ENCODE measurements at regions not wholly inside any gene's neighbourhood (a gene's known extent, or its start where the extent isn't known, plus 50 kb on each side); places are given as distances from the start of the nearest gene placed in this dataset.
A peak's percentile ranks its signal among the peaks of the same experiment; 100 is the strongest.

DNA sequence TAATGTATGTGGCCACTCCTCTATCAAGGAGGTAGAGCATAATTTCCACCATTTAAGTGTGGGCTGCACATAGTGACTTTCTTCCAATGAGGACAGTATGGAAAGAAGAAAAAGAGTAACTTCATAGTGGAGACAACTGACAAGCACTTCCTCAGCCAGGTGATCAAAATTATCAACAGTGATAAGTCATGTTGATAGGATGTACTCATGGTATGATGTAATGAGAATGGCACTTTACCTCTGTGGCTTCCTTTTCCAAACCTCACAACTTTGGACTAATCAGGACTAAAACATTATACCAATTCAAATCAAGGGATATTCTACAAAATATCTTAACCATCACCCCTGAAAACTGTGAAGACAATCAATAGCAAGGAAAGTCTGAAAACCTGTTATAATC is 302.3 kb upstream of the CITED2 start:
- DNase-seq (ENCODE audit: low spot score) = no peak

DNA sequence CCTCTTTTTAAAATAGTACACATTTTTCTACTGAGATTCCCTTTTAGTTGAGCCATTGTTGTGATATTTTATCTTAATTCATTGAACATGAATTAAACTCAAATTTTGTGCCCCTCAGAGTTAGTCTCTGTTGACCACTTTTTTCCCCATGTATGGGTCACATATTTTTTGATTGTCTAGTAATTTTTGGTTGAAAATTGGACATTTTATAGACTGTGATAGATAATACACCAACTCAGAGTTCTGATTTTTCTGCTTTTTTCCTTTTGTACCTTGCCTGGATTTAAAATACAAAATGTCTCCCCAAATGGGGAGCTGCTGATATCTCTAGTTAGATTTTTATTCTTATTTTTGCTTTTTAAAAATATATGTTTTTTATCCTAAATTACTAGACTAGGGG is 291.8 kb upstream of the CITED2 start:
- DNase-seq (ENCODE audit: low spot score) = no peak

DNA sequence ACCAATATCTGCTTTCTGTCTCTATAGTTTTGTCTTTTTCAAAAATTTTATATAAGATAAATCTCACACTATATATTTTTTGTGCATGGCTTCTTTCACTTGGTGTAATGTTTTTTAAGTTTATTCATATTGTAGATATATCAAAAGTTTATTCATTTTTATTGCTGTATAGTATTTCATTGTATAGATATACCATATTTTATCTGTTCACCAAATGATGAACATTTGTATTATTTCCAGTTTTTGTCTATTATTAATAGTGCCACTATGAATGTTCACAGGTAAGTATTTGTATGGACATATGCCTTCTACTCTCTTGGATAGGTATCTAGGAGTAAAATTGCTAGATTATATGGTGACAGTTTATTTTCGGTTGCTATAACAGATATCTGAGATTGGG is 289.5 kb upstream of the CITED2 start:
- DNase-seq (ENCODE audit: low spot score) = no peak

DNA sequence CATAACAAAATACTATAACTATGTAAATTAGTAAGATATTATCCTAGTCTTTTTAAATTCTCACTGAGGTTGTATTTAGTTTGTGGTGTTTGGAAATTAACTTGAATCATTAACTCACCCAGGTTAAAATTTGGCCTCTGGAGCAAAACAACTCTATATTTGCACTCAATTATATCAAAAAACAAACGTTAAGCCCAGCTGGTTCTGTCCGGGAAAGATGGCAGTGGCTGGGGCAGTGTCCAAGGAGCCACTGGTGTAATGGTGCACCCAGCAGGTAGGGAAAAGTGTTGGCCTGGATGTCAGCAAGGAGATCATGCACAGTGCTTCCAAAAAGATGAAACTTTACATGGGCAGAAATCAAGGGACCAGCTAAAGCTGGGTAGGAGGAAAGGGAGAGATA is 285.3 kb upstream of the CITED2 start:
- no peak for DNase-seq (ENCODE audit: low spot score)

DNA sequence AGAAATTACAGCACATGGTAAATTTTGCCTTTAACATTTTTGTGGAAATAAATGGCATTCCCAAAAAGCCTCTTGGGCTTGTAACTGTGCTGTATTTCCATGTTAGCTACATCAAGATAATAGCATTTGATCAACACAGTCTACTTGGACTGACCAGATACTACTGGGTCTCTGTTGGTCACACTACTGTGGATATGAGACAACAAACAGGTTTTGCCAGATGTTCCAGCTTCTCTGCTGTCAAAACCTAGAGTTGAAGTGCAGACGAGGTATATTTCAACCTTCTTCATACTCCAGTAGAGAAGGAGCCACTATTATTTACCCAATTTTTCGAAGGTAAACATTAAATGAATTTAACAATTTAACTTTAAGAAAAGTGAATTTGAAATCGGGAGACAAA is 284.7 kb upstream of the CITED2 start:
- no peak for DNase-seq (ENCODE audit: low spot score)

DNA sequence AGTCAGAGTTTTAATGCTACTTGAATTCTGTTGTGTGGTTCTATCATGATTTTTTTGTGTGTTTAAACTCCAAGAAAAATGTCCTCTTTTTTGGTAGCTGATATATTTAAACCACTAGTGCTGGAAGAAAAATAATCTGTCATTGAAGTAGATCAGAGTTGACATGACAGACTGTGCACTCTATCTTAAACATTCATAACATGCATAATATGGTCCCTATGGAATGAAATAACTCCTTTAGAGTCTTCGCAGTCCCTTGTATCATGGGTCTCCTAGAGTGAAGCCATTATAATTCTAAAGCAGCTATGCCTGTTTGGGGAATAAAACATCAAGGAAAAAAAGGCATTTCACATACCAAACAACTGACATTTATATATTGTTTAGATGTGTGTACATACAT is 282.7 kb upstream of the CITED2 start:
- DNase-seq (ENCODE audit: low spot score) = no peak

DNA sequence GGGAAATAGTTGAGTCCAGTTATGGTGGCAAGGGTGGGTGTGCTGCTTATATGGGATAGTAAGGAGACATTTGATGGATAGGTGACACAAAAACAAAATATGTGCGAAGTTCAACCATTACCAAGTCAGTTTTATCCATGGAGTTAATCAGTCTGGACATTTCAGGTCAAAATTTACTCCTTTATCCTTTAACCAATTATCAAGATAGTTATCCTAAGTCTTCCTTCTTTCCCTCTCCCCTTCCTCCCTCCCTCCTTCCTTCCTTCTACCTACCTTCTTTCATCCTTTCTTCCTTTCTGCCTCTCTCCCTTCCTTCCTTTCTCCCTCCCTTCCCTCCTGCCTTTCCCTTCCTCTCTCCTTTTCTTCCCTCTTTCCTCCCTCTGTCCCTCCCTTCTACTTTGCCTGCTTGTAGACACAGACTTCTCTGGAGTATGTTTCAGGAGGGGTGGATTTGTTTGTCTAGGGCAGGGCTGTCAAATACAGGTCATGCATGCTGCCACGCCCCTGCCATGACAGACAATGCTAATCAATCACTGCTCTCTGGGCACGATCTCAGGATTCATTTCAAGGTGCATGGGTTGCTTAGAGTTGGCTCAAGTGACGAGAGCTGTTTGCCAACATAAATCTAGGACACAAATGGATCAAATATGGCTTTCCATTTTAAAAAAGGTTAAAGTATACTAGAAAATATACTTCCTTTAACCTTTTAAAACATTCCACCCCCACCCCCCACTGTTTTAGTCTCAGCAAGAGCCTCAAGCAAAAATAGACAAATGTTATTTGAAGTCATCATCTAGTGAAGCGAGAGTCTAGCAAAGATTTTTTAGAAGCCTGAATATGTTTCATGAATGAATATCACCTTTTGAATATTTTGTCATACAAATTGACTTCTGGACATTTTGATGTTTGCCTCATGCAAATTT is 281.6 kb upstream of the CITED2 start:
- DNase-seq (ENCODE audit: low spot score) = no peak

DNA sequence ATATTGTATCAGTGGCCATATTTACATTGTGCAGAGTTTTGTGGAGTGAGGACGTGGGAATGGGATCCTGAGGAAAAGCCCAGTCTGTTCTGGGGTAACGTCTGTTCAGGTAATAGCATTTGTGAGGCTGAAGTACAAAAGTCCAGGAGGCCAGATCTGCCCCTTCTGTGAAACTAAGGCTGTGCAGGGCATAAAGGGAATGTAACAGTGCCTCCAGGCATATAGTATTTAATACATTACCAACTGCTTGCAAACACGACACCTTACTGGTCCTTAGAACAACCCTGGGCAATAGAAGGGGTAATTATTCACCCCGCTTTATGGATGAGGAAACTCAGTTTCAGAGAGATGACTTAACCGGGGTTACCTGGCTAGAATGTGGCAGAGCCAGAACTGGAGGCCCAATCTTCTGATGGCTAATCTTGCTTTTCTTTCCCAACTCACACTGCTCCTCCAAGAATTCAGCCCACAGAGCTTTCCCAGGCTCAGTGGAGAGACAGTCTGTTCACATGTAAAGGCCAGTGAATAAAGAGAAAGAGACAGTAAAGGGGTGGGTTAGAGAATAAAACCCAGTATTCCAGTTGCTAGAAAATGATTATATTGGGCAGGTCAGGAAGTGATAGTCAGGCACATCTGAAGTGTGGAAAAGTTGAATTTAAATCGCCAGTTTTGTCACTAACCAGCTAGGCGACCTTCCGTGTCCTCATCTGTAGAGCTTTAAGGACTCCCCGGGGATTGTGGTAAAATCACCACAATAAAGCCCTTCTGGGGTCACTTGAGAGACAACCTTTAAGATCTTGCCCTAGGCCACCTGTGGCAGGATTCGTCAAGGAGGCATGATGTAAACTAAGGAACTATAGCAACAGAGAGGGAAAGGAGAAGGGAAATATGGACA is 280.7 kb upstream of the CITED2 start:
- no peak for DNase-seq (ENCODE audit: low spot score)

DNA sequence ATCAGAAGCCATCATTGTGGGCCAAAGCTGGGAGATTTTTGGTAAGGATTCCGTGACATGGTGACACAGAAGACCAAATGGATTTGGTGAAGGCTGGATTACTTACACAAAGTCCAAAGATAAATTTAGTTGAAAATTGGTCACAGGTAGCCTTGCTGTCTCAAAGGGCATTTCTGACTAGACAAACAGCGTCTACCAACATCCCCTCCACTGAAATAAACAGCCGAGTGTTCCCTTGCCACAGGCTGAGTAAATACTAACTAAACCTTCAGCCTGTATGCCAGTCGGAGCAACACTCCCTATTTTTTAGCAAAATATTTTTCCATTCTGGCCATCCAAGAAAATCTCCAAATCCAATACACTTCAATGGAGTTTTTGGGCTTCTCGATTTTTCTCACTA is 279.9 kb upstream of the CITED2 start:
- no peak for DNase-seq (ENCODE audit: low spot score)

DNA sequence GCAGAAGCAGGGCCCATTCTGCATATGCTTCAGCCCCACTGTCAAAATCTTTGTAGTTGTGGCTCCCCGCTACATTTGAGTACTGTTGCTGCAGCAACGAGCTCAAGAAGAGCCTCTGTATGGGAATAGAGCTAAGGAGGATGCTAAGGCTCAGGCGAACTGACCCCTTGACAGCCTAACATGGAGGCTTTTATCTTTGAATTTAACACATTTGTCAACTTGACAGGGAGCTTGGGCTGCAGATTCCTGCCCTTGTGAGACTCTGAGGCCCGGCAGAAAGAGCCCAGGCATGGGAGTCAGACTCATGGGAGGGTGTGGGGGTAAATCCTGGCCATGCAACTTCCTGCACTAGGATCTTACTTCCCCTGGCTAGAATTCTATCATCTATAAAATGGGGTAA is 278.7 kb upstream of the CITED2 start:
- DNase-seq (ENCODE audit: low spot score) = no peak

DNA sequence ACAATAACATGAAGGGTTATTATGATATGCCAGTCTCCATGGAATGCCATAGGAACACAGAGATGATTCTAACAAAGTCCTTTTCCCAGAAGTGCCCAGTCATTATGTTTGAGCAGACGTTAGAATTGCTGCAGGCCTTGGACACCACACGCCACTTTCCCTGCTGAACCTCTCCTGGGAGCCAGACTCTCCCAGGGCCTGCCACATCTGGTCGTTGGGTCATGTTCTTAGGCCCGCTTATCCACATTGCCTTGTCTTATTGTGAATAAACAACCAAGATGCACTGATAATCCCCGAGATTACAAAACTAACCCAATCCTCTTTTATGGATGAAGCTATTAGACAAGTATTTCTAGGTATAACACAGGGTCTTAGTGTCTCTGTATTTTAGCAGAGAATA is 276.5 kb upstream of the CITED2 start:
- no peak for DNase-seq (ENCODE audit: low spot score)

DNA sequence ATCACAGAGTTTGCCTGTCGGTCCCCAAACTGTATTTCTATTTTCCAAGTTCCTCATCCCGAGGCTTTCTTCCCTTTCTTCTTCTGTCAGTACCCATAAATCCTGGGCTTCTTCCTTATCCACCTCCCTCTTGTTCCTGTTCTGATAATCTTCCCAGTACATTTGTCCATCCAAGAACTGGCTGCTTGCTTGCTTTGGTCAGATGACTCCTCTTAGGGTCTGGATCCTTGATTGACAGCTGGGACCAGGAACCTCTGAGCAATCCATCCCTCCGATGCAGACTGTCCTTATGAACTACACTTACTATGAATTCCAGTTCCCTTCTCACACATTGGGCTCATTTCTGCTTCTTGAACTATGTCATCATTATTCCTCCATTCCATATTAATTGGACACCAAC is 275.3 kb upstream of the CITED2 start:
- no peak for DNase-seq (ENCODE audit: low spot score)

DNA sequence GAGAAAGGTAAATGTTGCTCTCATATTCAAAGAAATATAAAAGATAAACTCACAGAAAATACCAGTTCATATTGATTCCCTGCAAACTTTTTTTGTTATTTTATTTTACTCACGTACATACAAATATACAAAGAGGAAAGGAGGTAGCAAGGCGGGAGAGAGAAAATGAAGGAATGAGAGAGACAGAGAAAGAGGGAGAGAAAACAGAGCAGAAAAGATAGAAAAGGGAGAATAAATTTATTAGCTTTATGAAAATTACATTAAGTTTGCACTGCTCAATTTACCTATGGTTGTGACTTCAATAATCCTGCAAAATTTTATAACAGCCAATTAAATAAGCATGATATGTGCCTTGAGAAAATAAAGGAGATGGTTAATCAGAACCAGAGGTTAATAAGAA is 274.7 kb upstream of the CITED2 start:
- no peak for DNase-seq (ENCODE audit: low spot score)

DNA sequence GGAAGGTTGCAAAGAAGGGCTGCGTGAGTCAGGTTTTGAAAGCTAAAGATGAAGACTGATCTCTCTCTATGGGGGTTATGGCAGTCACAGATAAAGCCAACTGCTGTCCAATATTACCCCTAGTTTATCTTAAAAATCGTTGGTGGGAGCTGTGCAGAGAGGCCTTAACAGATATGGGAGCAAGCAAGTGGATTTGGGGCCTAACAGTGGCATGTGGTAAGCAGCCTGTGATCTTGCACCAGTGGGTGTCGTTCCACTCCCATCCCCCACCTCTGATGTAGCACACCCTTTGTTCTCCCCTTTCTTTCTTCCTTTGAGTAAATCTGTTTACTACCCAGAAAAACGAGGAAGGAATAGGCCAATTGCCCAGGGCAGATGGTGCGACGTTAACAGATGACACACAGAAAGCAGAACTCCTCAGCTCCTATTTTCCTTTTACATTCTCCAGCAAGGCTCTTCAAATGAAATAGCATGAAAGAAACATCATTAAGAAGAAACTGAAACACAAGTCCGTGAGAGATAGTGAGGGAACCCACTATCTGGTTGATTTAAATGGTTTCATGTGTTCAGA is 274.1 kb upstream of the CITED2 start:
- DNase-seq (ENCODE audit: low spot score) = peak; percentile 37

DNA sequence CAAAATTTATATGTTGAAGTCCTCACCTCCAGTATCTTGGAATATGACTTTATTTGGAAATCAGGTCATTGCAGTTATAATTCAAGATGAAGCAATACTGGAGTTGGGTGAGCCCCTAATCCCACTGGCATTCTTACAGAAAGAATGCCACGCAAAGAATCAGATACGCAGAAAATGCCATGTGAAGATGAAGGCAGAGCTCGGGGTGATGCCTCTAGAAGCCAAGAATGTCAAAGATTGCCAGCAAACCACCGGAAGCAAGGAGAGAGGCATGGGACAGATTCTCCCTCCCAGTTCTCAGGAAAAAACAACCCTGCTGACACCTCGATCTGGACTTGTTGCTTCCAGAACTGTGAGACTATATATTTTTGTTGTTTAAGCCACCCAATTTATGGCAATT is 273.4 kb upstream of the CITED2 start:
- DNase-seq (ENCODE audit: low spot score) = no peak

DNA sequence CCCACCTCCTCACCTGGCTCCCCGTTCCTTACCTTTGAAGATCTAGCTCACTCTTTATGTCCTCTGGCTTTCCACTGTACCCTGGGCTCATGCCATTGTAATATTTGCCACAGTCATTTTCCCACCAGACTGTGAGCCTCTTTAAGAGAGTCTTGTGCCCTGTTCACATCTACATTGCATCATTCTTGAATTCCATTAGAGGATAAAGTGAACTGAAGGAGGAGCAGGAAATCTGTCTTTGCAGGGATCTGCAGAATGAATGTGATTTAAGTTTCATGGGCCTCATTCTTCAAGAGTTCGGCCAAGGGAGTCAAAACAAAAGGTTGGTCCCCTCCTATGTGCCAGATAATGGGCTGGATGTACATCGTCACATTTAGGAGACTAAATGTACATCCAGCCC is 272.6 kb upstream of the CITED2 start:
- DNase-seq (ENCODE audit: low spot score) = no peak

DNA sequence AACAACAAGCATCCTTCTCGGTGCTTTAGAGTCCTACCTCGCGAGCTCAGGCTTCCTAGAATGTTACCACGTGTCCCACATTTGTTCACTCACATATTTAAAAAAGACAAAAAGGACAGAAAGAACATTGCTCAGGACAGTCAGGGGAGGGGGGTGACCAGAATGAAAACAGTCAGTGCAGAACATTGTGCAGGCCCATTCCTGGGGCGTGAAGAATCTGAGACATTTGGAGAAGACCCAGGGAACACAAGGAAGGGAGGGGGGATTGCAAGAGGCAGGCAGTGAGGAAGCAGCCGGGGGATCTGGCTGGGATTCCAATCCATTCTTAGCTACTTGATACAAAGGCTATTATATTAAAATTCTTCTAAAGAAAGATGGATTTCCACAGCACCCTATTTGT is 270.4 kb upstream of the CITED2 start:
- no peak for DNase-seq (ENCODE audit: low spot score)

DNA sequence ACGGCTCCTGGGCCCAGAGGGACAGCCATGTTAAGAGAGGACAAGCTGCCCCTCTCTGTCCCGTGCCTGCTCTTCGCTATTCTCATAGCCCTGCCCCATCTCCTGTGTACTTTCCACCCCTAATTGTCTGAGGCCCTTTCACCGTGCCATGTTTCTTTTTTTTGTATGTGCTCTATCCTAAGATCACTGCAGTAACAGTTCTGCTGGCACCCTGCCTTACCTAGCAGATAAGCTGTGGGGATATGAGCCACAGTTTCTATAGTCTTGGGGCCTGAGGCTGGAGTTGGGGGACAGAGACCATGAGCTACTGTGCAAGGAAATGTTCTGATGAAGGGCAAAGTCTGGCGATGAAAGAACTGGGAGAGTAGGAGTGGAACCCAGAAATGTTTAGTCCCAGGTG is 269.5 kb upstream of the CITED2 start:
- no peak for DNase-seq (ENCODE audit: low spot score)

DNA sequence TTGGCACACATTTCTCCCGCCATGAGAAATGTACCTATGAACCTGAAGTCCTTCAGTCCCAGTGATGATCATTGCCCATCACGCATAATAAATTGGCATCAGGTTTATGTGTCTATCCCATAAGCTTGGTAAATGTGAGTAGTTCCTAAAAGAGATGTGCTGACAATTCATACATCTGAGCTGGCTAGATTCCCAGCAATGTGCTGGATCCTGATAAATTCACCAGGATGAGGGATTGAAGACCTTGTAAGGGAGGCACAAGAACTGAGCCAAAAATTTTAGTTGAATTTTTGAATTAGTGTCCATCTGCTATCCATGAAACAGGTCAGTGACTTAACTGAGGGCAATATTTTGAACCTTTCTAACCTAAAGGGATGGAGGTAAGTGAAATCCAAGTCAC is 267.9 kb upstream of the CITED2 start:
- DNase-seq (ENCODE audit: low spot score) = no peak

DNA sequence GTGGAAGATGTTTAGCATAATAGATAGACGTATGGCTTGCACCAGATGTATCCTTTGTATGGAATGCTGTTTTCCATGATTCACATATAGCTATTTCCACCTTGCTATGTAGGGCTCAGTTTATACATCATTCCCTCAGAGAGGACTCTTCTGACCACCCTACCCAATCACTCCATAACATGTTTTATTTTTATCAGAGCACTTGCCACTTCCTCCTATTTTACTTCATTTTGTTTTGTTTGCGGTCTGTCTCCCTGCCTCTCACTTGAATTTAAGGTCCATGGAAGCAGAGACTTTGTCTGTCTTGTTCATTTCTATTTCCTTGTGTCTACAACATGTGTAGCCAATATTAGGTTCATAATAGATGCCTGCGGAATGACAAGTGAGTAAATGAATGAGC is 266.9 kb upstream of the CITED2 start:
- no peak for DNase-seq (ENCODE audit: low spot score)

DNA sequence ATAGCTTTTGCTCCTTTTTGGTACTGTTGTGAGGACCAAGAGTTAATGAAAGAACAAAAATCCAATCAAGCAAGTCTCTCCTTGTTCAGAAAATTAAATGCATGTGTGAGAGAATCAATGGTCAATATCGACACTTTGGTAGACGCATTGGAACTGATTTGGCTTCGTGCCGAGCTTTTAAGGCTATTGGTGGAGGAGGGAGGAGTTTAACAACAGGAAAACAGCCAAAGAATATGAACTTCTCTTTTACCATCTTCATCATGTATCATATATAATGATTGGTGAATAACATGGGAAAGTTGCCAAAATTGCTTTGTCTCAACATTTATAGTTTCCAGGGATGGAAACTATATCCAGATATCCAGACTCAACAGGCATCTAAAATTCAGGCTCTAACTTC is 266.5 kb upstream of the CITED2 start:
- DNase-seq (ENCODE audit: low spot score) = no peak

DNA sequence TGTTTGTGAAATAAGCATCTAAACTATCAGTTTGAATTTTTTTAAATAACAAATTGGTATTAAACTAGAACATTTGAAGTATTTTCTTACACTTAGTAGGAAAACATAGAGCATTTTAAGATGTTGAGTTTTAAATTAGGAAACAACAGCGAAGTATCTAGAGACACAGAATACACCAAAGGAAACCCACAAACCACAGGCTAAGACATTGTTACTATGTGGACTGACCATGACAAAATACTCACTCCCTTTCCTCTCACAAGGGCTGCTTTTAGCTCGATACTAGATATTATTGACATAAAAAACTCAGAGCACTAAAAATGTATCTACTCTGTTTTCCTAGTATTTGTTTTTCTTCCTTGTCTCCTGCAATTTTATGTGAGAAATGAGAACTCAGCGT is 266.0 kb upstream of the CITED2 start:
- no peak for DNase-seq (ENCODE audit: low spot score)

DNA sequence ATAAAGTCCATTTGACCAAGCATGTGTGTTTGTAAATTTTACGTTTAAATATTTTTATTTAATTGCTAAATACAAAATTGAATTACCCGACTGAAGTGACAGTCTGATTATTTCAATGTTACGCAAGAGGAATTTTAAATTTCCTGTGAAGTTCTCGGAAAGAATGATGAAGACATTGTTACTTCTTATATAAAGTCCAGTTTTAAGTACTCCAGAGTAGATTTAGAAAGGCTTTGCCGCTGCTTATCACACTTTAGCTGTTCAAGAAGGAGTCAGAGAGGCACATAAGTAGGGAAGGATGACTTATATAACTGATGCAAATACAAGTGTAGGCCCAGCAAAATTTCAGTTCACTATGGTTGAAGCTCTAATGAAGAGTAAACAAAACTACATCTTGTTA is 265.1 kb upstream of the CITED2 start:
- DNase-seq (ENCODE audit: low spot score) = no peak
